ENCODE measurements at regions not wholly inside any gene's neighbourhood (a gene's known extent, or its start where the extent isn't known, plus 50 kb on each side); places are given as distances from the start of the nearest gene placed in this dataset.

DNA sequence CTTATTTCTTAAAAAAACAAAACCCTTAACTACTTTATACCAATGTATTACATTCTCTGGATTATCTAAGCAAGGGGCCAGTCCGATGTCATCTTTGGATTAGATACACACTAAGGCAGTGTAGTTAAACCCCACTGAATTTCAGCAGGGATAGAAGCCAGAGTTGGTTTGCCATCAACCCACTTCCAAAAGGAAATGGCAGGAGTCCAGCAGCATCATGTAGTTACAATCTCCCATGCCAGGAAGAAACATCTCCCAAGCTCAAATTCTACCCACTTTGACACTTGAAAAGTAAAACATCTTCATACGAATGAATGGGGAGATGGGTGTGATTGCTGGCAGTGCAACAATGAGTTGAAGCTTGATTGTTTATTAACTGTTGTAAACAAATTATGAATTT is 203.5 kb upstream of the PLXNC1 start:
- DNase-seq (ENCODE audit: low read depth in 1 of 2, low spot score in 1 of 2), result no peak

DNA sequence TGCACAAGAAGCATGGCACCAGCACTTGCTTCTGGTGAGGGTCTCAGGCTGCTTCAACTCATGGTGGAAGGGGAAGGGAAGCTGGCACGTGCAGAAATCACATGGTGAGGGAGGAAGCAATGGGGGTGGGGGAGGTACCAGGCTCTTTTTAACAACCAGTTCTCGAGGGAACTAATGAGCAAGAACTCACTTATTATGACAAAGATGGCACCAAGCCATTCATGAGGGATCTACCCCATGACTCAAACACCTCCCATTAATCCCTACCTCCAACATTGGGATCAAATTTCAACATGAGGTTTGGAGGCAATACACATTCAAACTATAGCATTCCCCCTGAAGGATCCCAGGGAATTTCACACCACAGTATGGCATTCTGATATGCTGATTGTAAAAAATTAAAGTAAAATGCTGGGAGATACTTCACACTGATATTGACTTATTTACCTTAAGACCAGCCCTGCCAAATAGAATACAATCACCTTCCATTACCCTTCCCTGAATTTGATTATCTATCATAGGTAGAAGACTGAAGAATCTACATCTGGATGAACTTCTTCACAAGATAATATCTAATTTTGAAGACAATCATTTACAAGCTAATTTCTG is 201.7 kb upstream of the PLXNC1 start:
- DNase-seq (ENCODE audit: low read depth in 1 of 2, low spot score in 1 of 2), result no peak

DNA sequence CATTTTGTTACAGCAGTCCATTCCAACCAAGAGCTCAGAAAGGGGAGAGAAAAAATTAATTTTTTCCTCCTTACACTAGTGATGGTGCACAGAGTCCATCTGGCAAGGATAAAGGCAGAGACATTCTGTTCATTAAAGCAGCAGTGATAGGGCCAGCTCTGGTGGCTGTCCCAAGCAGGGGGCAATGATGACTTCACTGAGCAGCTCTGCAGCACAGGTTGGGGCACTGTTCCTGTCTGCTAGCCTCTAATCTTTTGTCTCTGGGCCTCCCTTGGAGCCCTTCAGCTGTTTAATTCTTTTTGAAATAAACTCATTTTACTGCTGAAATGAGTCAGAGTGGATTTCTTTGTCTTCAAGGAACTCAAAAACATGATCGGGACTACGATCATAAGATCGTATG is 200.9 kb upstream of the PLXNC1 start:
- DNase-seq (ENCODE audit: low read depth in 1 of 2, low spot score in 1 of 2), result no peak

DNA sequence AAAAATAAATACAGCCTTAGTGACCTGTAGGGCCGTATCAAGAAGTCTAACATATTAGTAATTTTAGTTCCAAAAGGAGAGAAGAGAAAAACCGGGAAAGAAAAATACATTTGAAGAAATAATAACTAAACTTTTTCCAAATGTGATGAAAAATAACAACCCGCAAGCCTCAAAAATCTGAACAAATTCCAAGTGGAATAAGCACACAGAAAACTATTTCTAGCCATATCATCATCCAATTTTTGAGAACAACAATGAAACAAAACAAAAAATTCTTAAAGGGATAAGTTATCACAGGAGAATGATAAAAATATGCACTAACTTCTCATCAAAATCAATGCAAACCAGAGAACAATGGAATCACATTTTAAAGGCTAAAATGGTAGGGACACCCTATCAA is 198.1 kb upstream of the PLXNC1 start:
- no peak for DNase-seq (ENCODE audit: low read depth in 1 of 2, low spot score in 1 of 2)

DNA sequence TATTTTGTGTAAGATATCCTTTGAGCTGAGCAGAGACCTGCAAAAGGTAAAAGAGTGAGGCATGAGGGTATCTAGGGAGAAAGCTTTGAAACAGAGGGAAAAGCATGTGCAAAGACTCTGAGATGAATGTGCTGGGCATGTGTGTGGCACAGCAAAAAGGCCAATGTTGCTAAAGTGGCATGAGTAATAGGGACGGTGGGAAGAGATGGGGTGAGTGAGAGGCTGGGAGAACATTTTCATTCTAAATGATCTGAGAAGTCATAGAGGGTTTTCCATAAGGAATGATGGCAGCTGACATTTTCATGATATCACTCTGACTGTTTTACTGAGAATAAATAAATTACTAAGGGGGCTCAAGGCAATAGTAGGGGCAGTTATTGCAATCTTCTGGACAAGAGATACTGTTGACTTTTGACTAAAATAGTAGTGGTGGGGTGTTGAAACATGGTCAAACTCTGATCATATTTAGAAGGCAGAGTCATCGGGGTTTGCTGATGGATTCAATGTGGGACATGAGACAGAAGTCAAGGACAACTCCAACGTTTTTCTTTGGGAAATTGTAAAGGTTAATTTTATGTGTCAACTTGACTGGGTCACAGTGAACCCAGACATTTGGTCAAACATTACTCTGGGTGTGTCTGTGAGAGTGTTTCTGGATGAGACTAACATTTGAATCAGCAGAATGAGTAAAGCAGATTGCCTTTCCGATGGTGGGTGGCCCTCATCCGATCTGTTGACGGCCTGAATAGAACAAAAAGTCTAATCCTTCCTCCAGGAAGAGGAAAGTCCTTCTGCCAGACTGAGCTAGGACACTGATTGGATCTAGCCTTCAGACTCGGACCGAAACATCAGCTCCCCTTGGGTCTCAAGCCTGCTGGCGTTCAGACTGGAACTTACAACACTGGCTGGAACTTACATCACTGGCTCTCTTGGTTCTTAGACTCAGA is 193.9 kb upstream of the PLXNC1 start:
- DNase-seq (ENCODE audit: low read depth in 1 of 2, low spot score in 1 of 2), result no peak

DNA sequence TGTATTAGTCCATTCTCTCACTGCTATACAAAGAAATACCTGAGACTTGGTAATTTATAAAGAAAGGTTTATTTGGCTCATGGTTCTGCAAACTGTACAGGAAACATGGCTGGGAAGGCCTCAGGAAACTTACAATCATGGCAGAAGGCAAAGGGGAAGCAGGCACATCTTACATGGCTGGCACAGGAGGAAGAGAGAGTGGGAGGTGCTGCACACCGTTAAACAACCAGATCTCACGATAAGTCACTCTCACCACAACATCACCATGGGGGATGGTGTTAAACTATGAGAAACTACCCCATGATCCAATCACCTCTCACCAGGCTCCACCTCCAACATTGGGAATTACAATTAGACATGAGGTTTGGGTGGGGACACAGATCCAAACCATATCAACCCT is 191.8 kb upstream of the PLXNC1 start:
- DNase-seq (ENCODE audit: low read depth in 1 of 2, low spot score in 1 of 2), result no peak

DNA sequence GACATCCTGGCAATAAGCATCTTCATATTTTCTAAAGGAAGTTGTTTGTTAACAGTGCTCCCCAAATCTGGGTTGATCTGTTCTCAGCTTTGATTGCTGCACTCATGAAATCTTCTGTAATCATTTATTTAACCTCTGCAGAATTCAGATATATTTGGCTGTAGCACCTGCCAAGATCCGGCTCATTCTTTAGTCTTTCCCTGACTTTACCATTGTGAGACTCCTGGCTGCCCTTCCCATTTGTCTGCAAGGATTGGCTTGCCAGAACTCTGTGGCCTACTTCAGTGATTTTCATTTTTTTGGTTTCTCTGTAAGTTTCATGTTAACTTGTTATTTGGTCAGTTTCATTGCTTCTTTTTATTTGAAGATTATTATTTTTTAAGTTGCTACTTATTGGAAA is 191.2 kb upstream of the PLXNC1 start:
- DNase-seq (ENCODE audit: low read depth in 1 of 2, low spot score in 1 of 2), result no peak

DNA sequence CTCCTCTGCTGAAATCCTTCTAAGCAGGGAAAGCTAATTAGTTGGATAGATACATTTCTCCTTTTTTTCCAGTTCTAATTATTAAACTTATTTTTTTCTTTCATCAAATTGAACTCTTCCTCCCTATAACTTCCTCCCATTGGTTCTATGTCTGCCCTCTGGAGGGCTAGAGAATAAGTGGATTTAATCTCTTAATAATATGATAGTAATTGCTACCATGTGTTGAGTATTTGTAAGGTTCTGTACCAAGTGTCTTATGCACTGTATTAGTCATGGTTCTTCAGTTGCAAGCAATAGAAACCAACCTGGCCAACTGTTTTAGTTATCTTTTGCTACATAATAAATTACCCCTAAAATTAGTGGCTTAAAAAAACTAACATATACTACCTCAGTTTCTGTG is 190.5 kb upstream of the PLXNC1 start:
- DNase-seq (ENCODE audit: low read depth in 1 of 2, low spot score in 1 of 2), result no peak

DNA sequence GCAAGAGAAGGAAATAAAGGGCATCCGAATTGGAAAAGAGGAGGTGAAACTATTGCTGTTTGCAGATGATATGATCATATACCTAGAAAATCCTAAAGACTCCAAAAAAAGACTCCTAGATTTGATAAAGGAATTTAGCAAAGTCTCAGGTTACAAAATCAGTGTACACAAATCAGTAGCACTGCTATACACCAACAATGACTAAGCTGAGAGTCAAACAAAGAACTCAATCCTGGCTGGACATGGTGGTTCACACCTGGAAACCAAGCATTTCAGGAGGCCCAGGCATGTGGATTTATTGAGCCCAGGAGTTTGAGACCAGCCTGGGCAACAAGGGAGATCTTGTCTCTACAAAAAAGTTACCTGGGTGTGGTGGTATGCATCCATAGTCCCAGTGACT is 188.7 kb upstream of the PLXNC1 start:
- no peak for DNase-seq (ENCODE audit: low read depth in 1 of 2, low spot score in 1 of 2)

DNA sequence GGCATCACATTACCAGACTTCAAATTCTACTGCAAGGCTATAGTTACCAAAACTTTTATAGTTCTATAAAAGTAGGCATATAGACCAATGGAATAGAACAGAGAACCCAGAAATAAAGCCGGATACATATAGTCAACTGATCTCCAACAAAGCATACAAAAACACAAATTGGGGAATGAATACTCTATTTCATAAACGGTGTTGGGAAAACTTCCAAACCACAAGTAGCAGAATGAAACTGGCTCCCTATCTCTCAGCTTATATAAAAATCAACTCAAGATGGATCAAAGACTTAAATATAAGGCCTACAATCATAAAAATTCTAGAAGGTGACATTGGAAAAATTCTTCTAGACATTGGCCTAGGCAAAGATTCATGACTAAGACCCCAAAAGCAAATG is 187.9 kb upstream of the PLXNC1 start:
- DNase-seq (ENCODE audit: low read depth in 1 of 2, low spot score in 1 of 2), result no peak

DNA sequence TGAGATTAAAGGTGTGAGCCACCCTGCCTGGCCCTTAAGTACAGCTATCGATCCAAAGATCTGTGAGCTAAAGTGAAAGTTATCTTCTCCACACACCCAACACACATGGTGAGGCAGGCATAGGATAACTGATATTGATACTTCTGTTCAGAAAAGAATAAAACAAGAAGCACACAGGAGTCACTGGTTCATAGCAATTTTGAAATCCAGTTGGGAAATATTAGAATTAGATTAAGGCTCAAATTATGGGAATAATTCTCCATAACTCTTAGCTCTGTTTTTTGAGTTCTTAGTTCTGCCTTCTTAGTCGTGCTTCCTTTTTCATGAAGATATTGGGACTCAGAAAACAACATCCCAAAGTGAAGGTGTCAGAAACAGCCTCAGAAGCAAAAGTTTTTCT is 186.0 kb upstream of the PLXNC1 start:
- DNase-seq (ENCODE audit: low read depth in 1 of 2, low spot score in 1 of 2), result no peak

DNA sequence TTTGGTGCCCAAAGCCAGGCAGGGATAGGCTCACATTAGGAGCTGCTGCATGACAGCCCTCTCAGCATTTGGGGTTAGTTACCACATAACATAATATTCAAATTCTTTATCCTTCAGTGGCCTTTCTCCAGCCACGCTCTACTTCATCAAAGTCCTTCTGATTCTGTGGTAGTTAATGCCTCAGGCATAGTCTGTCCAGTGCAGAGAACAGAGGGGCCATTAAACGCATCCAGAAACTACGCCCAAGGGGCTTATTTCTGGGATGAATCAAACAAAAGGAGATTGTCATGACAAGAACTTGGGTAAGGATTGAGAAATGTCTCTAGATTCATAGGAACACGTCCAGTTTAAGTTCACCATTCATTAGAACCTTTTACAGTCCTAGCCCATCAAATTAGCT is 183.4 kb upstream of the PLXNC1 start:
- no peak for DNase-seq (ENCODE audit: low read depth in 1 of 2, low spot score in 1 of 2)

DNA sequence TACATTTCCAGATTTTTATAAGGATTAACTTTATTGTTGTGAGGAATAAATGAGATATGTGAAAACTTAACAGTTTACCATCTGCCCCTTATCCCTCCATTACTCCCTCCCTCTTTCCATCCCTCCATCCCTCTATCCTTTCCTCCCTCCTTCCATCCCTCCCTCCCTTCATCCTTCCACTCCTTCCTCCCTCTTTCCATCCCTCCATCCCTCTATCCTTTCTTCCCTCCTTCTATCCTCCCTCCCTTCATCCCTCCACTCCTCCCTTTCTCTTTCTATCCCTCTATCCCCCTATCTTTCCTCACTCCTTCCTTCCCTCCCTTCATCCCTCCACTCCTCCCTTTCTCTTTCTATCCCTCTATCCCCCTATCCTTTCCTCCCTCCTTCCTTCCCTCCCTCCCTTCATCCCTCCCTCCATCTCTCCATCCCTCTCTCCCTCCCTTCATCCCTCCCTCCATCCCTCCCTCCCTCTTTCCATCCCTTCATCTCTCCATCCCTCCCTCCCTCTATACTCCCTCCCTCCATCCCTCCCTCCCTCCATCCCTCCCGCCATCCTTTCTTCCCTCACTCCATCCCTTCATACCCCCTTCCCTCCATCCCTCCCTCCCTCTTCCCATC is 181.8 kb upstream of the PLXNC1 start:
- DNase-seq (ENCODE audit: low read depth in 1 of 2, low spot score in 1 of 2), result no peak

DNA sequence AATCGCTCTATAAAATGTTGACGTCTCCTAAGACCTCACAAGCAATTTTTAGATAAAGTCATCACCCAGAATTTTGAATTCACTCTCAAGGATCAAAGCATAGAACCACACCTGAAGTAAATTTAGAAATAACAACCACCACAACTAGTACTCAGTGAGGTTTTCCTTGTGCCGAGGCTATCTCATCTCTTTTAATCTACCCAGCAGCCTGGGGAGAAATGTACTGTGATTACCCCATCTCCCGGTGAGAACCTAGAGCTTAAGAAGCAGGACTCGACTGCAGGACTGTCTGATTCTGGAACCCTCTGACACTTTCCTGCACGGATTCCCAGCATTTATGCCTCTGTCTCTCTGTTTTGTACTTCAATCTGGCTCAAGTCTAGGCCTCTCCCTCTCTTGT is 180.9 kb upstream of the PLXNC1 start:
- no peak for DNase-seq (ENCODE audit: low read depth in 1 of 2, low spot score in 1 of 2)

DNA sequence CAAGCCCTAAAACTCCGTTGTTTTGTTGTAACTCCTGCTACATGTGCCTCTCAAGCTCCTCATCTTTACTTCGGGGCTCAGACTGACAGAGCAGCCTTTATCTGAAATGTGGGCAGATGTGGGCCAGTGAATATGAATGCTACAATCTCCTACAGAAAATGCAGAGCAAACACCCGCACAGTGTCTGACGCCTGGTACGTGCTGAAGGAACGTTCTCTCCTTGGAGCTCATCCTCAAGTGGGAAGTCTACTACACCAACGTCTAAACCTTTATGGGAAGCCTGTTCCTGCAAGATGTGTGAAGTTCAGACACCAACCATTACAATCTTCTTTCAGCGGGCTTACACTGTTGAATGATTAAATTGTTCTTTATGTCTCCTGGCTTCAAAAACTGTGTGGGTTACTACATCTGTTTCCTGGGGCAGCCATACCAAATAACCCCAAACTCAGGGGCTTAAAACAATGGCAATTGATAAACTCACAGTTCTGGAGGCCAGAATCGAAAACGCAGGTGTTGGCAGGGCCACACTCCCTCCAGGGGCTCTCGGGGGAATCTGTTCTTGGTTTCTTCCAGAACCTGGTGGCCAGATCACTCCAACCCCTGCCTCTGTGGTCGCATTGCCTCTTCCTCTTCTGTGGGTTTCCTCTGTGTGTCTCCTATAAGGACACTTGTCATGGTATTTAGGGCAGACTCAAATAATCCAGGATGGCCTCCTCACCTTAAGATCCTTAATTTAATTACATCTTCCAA is 179.7 kb upstream of the PLXNC1 start:
- no peak for DNase-seq (ENCODE audit: low read depth in 1 of 2, low spot score in 1 of 2)

DNA sequence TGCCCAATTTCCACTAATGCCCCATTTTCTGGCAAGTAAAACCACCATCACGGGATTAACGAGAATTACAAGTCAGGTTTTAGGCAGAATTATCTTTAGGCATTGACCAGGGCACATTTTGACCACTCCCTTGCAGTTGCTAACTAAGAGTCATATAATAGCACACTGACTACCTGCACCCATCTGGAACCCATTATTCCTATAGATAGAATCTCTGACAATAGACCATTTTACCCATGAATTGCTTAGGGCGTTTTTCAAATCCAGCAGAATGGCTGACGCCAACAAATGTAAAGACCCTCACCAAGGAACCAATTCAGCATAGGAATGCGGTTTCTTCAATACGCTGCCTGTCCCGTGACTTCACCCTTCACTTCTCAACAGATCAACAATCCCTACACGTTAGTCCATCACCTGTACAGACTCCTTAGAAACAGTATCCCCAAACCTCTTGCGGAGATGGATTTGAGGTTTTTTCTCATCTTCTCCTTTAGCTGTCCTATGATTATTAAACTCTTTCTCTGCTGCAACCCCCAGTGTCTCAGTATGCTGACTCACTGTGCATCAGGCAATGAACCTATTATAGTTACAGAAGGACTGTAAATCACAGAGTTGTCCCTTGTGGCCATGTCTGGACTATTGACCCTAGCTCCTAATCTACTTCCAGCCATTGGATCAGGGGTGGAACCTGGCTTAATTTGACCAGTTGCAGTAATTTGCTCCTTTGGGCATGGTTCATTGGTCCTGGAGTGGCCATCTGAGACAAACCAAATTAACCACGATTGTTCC is 177.3 kb upstream of the PLXNC1 start:
- no peak for DNase-seq (ENCODE audit: low read depth in 1 of 2, low spot score in 1 of 2)

DNA sequence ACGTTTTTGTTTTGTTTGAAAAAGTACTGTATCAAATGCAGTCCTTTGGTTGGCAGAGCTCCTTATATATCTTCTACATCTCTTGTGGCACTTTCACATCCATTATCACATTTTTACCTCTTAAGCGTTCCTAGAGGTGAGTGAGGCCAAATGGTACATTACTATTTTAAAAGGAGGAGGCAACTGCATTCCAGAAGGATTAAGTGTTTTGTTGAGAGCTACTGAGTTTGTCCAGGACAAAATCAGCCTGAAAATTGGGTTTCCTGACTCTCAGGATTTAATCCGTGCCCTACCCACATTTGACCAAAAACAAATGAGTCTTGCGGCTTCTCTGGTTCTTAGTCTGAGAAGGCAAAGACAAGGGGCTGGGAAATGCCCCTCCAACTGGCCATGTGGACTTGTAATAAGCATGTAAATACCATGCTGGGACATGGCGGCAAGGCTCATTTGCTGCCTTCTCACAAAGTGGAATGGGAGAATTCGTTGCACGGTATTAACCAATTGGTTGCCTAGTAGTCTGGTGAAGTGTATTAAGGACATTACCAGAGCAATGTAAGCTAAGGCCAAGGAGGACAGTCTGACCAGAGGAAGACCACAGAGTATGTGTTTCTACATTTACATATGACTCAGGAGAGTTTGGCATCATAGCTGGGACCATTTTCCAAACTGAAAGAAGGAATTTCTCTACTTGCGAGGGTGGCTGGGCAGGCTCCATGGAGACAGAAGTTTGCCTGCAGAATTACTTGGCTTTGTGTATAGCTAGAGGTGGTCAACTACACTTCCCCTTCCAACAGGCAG is 175.8 kb upstream of the PLXNC1 start:
- no peak for DNase-seq (ENCODE audit: low read depth in 1 of 2, low spot score in 1 of 2)

DNA sequence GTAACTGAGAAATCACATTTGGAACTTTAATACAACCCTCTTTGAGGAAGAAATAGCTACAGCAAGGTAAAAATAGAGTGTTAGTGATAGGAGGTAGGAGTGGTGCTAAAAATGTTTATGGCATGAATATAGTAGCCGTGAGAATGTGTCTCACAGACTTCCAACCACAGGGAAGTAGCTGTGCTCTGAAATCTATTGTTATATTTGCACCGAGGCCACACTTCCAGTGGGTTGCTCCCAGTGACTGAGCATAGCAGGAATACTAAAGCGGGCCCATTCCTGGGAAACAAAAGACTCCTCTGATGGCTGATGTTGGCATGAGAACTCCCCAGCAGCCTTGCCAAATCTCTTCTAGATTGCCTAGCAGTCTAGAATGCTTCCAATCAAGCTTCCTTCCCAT is 174.1 kb upstream of the PLXNC1 start:
- DNase-seq (ENCODE audit: low read depth in 1 of 2, low spot score in 1 of 2), result no peak

DNA sequence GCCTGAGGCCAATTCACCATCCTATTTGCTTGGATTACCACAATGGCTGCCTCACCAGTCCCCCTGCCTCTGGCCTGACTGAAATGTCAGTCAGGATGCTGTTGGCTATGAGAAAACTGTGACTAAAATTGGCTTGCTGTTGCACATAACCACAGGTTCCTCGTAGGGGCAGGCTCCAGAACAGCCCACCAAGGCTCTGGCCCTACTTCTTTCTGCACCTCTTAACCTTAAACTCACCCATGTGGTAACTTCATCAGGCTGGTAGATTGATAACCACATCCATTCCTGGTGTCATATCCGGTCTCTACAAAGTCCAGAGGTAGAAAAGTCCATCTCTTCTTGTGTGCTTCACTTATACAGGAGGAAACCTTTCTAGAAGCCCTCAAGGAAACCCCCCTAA is 172.4 kb upstream of the PLXNC1 start:
- no peak for DNase-seq (ENCODE audit: low read depth in 1 of 2, low spot score in 1 of 2)

DNA sequence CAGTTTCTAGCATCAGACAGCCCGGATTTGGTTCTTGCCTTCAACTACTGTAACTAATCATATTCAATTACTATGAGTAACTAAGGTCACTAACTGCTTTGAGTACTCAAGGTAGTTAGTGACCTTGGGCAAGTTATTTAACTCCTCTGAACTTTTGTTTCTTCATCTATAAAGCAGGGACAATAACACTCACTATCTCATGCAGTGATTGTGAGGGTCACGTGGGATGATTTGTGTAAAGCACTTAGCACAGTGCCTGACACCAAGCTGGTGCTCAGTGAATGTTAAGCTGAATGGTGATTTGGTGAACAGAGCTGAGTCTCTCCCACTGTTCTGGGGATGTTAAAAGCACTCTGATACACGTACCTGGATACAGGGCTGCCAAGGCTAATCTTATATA is 171.3 kb upstream of the PLXNC1 start:
- DNase-seq (ENCODE audit: low read depth in 1 of 2, low spot score in 1 of 2), result no peak
